NCI-H2081 (cell line): ENCODE measurements at regions not wholly inside any gene's neighbourhood (a gene's known extent, or its start where the extent isn't known, plus 50 kb on each side); places are given as distances from the start of the nearest gene placed in this dataset.
"Not testable (repeated sequence)": the region's sequence is repeated elsewhere in the genome, so short reads cannot be mapped to it uniquely, and the experiment has no call there.

Experiments
- DNase-seq, 2 experiments: peaks; one replicate each; lab custom pipeline; 2025; lab: John Stamatoyannopoulos, UW

- no peak for DNase-seq
Measured at GRCh38 chr6:43884652-43885022, 114.6 kb downstream of the VEGFA start.

DNA sequence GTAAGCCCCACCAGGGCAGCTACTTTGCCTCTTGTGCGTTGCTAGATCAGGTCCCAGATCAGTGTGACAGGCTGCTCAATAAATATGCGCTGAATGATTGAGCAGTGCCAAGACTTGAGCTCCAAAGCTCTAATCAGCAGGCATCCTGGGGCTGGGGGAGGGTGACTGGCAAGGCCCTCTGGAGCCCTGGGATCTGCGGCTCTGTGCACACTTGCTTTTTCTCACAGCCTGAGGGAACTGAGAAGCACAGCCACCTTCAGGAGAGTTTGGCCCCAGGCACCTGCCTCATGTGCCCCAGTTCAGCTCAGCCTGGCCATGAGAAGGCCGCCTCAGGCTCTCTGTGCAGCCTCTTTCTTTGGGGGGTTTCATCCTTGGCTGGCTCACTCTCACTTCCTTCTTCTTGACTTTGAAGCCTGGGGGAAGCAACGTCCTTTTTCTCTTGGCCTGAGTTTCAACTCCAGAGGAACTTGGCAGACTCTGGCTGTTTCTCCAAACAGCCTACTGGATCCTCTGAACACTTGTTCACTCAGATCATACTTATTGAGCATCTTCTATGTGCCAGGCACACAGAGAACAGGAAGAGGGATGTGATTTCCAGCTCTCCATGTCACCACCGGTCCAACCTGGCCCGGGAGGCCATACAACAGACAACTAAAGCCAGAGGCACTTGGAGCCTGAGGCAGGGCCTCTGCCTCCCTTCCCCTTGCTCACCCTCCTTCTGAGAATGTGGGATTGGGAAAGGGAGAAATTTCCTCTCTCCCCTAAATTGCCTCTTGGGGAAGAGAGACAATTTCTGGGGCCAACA lies 114.0 kb downstream of the VEGFA start:
- DNase-seq = no peak

- DNase-seq = not testable (repeated sequence)
Measured at GRCh38 chr6:43882690-43883448, 112.9 kb downstream of the VEGFA start.

DNA sequence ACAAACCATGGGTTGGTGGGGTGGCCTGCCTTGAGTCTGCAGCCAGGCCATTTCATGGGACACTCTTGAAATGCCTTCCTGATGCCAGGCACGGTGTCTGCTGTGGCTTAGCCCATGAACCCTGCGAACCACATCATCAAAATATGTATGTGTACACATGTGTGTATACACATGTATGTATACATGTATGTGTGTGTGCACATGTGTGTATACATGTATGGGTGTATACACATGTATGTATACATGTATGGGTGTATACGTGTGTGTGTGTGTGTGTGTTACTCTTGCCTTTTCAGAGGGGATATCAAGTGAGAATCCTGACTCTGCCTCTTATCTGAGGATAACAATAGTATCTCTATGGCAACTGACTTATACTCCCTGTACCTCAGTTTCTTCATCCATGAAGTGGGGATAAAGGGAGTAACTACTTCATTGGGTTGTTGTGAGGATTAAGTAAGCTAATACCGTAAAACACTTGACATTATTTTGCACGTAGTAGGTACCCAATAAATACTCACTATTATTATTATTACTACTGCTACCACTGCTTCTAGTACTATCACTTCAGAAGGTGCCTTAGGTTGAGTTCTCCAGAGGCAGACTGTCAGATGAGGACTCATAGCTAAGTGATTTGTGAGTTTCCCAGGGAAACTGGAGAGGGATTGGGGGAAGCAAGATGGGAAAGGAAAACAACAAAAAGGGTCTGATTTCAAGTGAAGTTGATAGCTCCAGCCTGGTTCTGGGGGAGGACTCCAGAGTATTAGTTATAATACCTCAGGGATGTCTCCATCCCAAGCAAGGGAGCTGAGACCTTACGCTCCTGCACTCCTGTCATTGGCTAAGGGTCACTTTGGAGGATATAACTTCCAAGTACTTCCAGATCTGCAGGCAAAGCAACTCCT lies 110.5 kb downstream of the VEGFA start:
- DNase-seq = no peak

DNA sequence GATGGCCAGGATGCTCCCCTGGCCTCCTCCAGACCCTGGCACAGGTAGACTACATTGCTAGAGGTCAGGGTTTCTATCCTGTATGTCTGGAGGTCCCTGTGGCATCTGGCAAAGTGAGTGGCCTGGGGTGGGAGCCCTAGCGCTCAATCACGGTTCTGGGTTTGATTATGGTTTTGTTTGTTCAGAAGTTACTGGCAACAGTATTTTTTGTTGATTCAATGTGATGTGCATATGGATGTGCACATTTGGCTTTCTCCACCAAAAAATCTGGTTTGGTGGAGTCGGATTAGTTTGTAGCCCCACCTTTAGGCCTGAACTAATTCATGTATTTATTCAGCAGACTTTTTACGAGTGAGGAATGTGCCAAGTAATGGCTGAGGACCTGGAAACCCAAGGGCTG lies 109.7 kb downstream of the VEGFA start:
- no peak for DNase-seq

GRCh38 chr6:43878823-43879495 lies 108.9 kb downstream of the VEGFA start:
- DNase-seq = peak in 1 of 2 experiments; percentile 10

- DNase-seq = no peak
Measured at GRCh38 chr6:43878127-43878634, 108.2 kb downstream of the VEGFA start.

- no peak for DNase-seq
Measured at GRCh38 chr6:43877463-43878126, 107.6 kb downstream of the VEGFA start.

DNA sequence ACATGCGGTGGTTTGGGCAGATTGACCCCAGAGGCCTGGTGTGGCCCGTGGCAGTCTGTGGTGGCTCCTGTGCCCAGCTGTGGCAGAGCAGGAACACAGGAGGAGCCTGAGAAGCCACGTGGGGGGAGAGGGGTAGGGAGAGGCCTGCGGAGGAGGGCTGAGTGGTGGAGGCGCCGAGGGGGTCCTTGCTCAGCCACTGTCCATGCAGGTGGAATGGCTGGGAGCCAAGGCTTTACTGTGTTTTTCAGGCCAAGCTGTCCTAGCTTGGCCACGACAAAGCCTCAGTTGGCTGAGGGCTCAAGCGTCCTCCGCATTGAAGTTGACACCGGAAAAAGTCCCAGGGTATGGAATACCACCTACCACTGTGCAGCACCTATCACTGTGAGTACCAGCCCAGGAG lies 107.0 kb downstream of the VEGFA start:
- no peak for DNase-seq

DNA sequence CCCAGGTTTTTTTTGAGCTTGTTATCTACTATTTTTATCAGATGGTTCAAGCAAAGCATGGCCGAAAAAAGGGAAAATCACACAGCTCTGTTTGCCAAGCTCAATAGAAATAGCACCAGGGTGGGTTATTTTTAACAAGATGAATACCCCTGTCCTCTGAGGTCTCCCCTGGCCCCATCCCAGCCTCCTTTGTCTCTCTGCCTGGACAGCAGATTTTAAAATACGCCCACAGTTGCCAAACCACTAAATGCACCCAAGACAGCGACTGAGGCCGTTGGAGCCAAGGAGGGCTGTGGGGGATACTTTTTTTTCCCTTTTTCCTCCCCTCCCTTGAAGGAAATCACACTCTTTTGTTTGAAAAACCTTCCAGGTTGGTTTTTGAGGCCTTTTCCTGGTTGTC lies 106.6 kb downstream of the VEGFA start:
- DNase-seq = no peak

DNA sequence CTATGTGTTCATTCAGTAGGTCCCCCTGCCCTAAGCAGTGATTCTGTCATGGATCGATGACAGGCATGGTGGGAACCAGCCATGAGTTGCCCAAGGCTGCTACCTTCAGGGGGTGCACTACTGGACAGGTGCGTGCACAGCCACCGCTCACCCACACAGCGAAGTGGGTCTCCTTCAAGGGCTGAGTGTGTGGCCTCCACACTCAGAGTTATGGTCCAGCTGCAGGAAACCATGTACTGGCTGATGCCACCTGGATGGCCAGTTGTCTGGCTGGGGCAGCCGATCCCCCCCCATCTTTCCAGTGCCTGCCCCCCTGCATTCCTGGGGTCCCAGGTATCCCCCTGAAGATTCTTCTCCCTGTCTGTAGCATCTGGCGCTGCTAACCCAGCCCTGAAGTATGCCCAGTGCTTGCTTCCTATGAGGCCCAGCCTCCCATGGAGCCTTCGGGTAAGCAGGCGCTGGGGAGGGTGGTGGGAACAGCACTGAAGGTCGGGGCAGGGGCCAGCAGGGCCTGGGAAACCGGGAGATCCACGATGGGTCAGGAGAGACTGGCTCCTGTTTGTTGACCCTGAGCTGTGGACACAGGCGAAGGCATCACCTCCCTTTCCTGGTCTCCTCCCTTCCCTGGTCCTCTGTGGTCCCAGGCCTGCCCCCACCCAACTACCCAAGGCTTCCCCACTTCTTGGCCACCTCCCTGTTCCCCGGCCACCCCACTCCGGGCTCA lies 106.0 kb downstream of the VEGFA start:
- DNase-seq = no peak

DNA sequence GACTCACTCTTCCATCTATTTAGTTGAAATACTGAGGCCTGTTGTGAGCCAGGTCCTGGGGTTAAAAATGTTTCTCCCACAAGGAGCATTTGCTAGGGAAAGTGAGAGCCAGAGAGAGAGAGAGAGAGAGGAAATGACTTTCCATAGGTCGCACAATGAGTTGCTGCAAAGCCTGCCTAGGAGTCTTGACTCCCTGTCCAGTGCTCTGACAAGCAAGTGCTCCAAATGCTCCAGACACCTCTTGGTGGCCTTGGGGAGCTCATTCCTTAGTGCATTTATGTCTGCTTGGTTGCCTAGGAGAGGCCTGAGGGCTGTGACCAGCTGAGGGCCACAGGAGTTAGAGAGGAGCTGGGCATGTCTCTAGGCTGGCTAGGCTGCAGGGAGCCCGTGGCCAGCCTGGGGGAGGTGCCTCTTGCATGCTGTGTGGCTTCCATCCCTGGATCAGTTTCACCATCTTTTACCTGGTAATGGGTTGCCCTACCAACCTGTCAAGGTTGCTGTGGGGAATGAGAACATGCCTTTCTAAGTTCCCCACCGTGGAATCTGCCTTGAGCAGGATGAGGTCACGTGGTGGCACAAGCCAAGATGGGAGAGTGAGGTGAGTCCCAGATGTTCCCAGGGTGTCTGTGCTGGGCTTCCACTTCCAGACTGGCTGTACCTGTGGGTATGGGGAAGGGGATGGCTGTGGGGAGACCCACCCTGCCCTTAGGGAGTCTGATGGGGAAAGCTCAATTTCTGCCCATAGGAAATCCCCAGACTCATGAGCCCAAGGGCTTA lies 105.0 kb downstream of the VEGFA start:
- no peak for DNase-seq

DNA sequence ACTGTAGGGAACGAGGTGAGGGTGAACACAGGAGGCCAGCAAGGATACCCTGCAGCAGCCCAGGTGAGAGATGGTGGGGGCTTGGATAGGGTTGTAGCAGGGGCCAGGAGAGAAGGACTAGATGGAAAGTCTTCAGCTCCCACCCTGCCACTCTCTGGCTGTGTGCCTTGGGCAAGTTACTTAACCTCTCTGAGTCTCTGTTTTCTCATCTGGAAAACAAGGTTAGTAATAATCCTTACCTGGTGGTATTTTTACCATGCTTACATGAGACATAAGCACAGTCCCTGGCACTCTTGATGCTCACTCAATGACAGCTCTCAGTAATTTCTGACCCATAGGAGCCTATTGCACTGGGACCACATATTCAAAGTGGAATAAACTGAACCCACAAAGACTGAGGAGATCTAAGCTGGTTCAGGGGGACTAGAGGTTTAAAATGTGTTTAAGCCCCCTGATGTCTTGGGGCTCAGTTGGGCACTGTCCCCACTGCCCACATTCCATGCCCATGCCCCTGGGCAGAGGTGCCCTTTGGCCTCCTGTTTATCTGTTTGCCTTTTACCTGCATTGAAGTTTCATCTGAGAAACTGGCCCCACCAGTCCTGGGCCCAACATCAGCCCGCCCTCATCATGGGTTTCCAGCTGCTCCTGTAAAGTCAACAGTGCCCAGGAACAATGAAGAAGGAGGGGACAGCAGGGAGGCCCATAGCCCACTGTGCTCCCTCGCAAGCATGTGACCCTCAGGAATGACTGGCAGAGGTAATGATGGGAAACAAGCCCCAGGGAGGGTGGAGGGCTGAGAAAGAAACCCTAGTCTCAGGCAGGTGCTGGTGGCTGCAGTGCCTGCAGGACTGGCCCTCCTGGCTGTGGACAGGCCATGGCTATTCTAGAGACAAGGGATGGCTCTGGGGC lies 104.0 kb downstream of the VEGFA start:
- DNase-seq = peak; percentile 66 to 79

- DNase-seq = no peak
Measured at GRCh38 chr6:43871933-43872332, 101.9 kb downstream of the VEGFA start.

DNA sequence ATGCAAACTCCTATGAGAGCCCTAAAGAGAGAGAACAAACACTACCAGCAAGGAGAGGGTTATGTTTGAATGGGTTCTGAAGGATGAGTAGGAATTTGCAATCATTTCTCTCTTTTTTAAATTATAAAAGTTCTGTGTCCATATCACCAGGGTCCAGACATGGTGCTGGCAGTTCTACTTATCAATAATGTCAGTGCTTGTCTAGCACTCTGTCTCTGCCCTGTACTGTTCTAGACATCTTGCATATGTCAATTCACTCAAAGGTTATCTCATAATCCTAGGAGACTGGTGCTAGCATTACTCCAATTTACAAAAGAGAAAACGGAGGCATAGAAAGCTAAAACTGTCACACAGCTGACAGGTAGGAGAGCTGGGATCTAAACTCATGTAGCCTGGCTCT lies 101.3 kb downstream of the VEGFA start:
- DNase-seq = no peak

- DNase-seq = no peak
Measured at GRCh38 chr6:43870660-43871061, 100.7 kb downstream of the VEGFA start.

GRCh38 chr6:43869792-43870659 lies 100.0 kb downstream of the VEGFA start:
- no peak for DNase-seq
